ENCODE measurements at regions not wholly inside any gene's neighbourhood (a gene's known extent, or its start where the extent isn't known, plus 50 kb on each side); places are given as distances from the start of the nearest gene placed in this dataset.
"Not testable (repeated sequence)": the region's sequence is repeated elsewhere in the genome, so short reads cannot be mapped to it uniquely, and the experiment has no call there.

DNA sequence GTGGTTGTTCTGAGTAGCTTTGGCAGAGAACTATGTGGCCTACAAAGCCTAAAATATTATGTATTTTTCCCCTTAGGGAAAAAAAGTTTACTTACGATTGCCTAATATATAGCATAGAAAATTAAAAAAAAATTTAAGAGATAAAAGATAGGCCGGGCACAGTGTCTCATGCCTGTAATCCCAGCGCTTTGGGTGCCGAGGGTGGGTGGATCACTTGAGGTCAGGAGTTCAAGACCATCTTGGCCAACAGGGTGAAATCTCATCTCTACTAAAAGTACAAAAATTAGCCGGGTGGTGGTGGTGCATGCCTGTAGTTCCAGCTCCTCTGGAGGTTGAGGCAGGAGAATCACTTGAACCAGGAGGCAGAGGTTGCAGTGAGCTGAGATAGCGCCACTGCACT, 439.2 kb upstream of the KLF6 start:
- Histone ChIP-seq H3K27me3 (ENCODE audit: control insufficient read depth in 2 of 2, insufficient read depth in 2 of 2, low read length in 2 of 2) (no peaks in the 10 kb centered on the region), H3K36me3 (ENCODE audit: control insufficient read depth in 2 of 2, extremely low read depth in 1 of 2, insufficient read depth in 2 of 2, low read length in 2 of 2) (no peaks in the 10 kb centered on the region), H3K9me1 (replicated peaks; ENCODE audit: control insufficient read depth, extremely low read depth, insufficient read depth, low read length) (no peaks in the 10 kb centered on the region), H3K27ac (ENCODE audit: insufficient read depth, low read depth, low read length) (no peak overlapping the region), H3K79me2 (ENCODE audit: control insufficient read depth, insufficient read depth, low read length) (no peaks in the 10 kb centered on the region), H4K20me1 (replicated peaks; ENCODE audit: control insufficient read depth, extremely low read depth, insufficient read depth, low read length) (no peaks in the 10 kb centered on the region), H3K4me2 (ENCODE audit: insufficient read depth, low read length) (no peak overlapping the region), H3K4me3 (replicated peaks in 1 of 3; ENCODE audit: insufficient read depth in 1 of 3, low read depth in 1 of 3, low read length in 3 of 3) (no peak overlapping the region), H3K9ac (replicated peaks; ENCODE audit: extremely low read depth, insufficient read depth, low read length) (no peak overlapping the region), H3K4me1 (ENCODE audit: control insufficient read depth, extremely low read depth, insufficient read depth, low read length) (no peaks in the 10 kb centered on the region), H2AFZ (ENCODE audit: low read depth, low read length) (no peak overlapping the region), H3K9me3 (replicated peaks; ENCODE audit: control insufficient read depth, insufficient read depth, low read length) (no peaks in the 10 kb centered on the region)
- ChIA-PET CTCF (no interaction called here), POLR2A (no interaction called here)
- TF ChIP-seq POLR2A (IDR thresholded peaks at IDR 0.05; ENCODE audit: low read depth, low read length) (no peak), MYC (IDR thresholded peaks at IDR 0.05; ENCODE audit: low read depth, low read length) (no peak), GATA2 (IDR thresholded peaks at IDR 0.05; ENCODE audit: insufficient read depth, insufficient read length, low read depth, low read length) (no peak), POLR2AphosphoS5 (IDR thresholded peaks at IDR 0.05; ENCODE audit: insufficient read depth, low read depth, low read length) (no peak), FOS (IDR thresholded peaks at IDR 0.05; ENCODE audit: borderline replicate concordance, insufficient read depth, low read length) (no peak), EZH2 (IDR thresholded peaks at IDR 0.05; ENCODE audit: borderline replicate concordance, low read depth, low read length, severe bottlenecking) (no peak)
- TF ChIP-seq, protein P1, sequence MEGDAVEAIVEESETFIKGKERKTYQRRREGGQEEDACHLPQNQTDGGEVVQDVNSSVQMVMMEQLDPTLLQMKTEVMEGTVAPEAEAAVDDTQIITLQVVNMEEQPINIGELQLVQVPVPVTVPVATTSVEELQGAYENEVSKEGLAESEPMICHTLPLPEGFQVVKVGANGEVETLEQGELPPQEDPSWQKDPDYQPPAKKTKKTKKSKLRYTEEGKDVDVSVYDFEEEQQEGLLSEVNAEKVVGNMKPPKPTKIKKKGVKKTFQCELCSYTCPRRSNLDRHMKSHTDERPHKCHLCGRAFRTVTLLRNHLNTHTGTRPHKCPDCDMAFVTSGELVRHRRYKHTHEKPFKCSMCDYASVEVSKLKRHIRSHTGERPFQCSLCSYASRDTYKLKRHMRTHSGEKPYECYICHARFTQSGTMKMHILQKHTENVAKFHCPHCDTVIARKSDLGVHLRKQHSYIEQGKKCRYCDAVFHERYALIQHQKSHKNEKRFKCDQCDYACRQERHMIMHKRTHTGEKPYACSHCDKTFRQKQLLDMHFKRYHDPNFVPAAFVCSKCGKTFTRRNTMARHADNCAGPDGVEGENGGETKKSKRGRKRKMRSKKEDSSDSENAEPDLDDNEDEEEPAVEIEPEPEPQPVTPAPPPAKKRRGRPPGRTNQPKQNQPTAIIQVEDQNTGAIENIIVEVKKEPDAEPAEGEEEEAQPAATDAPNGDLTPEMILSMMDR (IDR thresholded peaks at IDR 0.05; ENCODE audit: extremely low read depth in 1 of 2, insufficient read depth in 1 of 2, low read depth in 1 of 2, low read length in 2 of 2): no peak
- TF ChIP-seq, protein P2, sequence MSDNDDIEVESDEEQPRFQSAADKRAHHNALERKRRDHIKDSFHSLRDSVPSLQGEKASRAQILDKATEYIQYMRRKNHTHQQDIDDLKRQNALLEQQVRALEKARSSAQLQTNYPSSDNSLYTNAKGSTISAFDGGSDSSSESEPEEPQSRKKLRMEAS (IDR thresholded peaks at IDR 0.05; ENCODE audit: insufficient read depth, insufficient read length): no peak
- dilution Hi-C loops (cut with MboI; ENCODE audit: extremely low pct_ligation_motif_present, low sequenced_read_pairs): no loop called here
- FAIRE-seq (no peak), DNase-seq (ENCODE audit: low read depth, low spot score) (no peak)
- BruUV-seq (replicated peaks): no TSS peak
- intact Hi-C loops (cut with micrococcal nuclease): no loop called here

DNA sequence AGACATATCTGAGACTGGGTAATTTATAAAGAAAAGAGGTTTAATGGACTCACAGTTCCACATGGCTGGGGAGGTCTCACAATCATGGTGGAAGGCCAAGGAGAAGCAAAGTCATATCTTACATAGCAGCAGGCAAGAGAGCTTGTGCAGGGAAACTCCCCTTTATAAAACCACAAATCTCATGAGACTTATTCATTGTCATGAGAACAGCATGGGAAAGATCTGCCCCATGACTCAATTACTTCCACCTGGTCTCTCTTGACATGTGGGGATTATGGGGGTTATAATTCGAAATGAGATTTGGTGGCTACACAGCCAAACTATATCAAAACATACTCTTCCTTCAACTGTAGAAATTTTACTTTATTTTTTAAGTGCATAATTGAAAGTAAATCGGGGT, 436.3 kb upstream of the KLF6 start:
- H3K9me3 ChIP-seq (replicated peaks; ENCODE audit: control insufficient read depth, insufficient read depth, low read length); H3K4me3 ChIP-seq (replicated peaks in 1 of 3; ENCODE audit: insufficient read depth in 1 of 3, low read depth in 1 of 3, low read length in 3 of 3); H3K79me2 ChIP-seq (ENCODE audit: control insufficient read depth, insufficient read depth, low read length); H4K20me1 ChIP-seq (replicated peaks; ENCODE audit: control insufficient read depth, extremely low read depth, insufficient read depth, low read length); H3K36me3 ChIP-seq (ENCODE audit: control insufficient read depth in 2 of 2, extremely low read depth in 1 of 2, insufficient read depth in 2 of 2, low read length in 2 of 2); H3K27ac ChIP-seq (ENCODE audit: insufficient read depth, low read depth, low read length); H3K4me2 ChIP-seq (ENCODE audit: insufficient read depth, low read length); CTCF ChIA-PET; H3K9me1 ChIP-seq (replicated peaks; ENCODE audit: control insufficient read depth, extremely low read depth, insufficient read depth, low read length); POLR2A ChIA-PET; H3K9ac ChIP-seq (replicated peaks; ENCODE audit: extremely low read depth, insufficient read depth, low read length); BruUV-seq (replicated peaks); H2AFZ ChIP-seq (ENCODE audit: low read depth, low read length); dilution Hi-C loops (cut with MboI; ENCODE audit: extremely low pct_ligation_motif_present, low sequenced_read_pairs); FAIRE-seq; intact Hi-C loops (cut with micrococcal nuclease); DNase-seq (ENCODE audit: low read depth, low spot score); H3K4me1 ChIP-seq (ENCODE audit: control insufficient read depth, extremely low read depth, insufficient read depth, low read length); H3K27me3 ChIP-seq (ENCODE audit: control insufficient read depth in 2 of 2, insufficient read depth in 2 of 2, low read length in 2 of 2): not testable (repeated sequence)
